ENCODE measurements at regions not wholly inside any gene's neighbourhood (a gene's known extent, or its start where the extent isn't known, plus 50 kb on each side); places are given as distances from the start of the nearest gene placed in this dataset.
"Not testable (repeated sequence)": the region's sequence is repeated elsewhere in the genome, so short reads cannot be mapped to it uniquely, and the experiment has no call there.

GRCh38 chr6:134434019-134434942, 116.4 kb upstream of the SGK1 start:
- no peak for DNase-seq (ENCODE audit: low read depth)
- in situ Hi-C loops (cut with HindIII; ENCODE audit: low sequenced_read_pairs), result no loop called here
- H3K4me3 ChIP-seq (ENCODE audit: low read depth, low read length), result no peak overlapping the region
- no peak for TF ChIP-seq CTCF (IDR thresholded peaks at IDR 0.05; ENCODE audit: low read depth, low read length, missing control alignments)

- in situ Hi-C loops (cut with HindIII; ENCODE audit: low sequenced_read_pairs), result no loop called here
- H3K4me3 ChIP-seq (ENCODE audit: low read depth, low read length), result no peak overlapping the region
- no peak for DNase-seq (ENCODE audit: low read depth)
- TF ChIP-seq CTCF (IDR thresholded peaks at IDR 0.05; ENCODE audit: low read depth, low read length, missing control alignments), result no peak
Measured at GRCh38 chr6:134432036-134432435, 114.1 kb upstream of the SGK1 start.

GRCh38 chr6:134431421-134431859, 113.5 kb upstream of the SGK1 start:
- no peak for DNase-seq (ENCODE audit: low read depth)
- in situ Hi-C loops (cut with HindIII; ENCODE audit: low sequenced_read_pairs), result no loop called here

GRCh38 chr6:134429861-134430380, 112.0 kb upstream of the SGK1 start:
- in situ Hi-C loops (cut with HindIII; ENCODE audit: low sequenced_read_pairs), result no loop called here
- no peak for DNase-seq (ENCODE audit: low read depth)
- no peak for TF ChIP-seq CTCF (IDR thresholded peaks at IDR 0.05; ENCODE audit: low read depth, low read length, missing control alignments)
- no peak overlapping the region for H3K4me3 ChIP-seq (ENCODE audit: low read depth, low read length)

More at GRCh38 chr6:134431421-134431859, 113.5 kb upstream of the SGK1 start:
- no peak for TF ChIP-seq CTCF (IDR thresholded peaks at IDR 0.05; ENCODE audit: low read depth, low read length, missing control alignments)
- H3K4me3 ChIP-seq (ENCODE audit: low read depth, low read length), result no peak overlapping the region

GRCh38 chr6:134427721-134428120, 109.8 kb upstream of the SGK1 start:
- DNase-seq (ENCODE audit: low read depth), result no peak
- no peak for TF ChIP-seq CTCF (IDR thresholded peaks at IDR 0.05; ENCODE audit: low read depth, low read length, missing control alignments)
- in situ Hi-C loops (cut with HindIII; ENCODE audit: low sequenced_read_pairs), result no loop called here
- H3K4me3 ChIP-seq (ENCODE audit: low read depth, low read length), result no peak overlapping the region

GRCh38 chr6:134426623-134427022, 108.7 kb upstream of the SGK1 start:
- H3K4me3 ChIP-seq (ENCODE audit: low read depth, low read length), result no peak overlapping the region
- TF ChIP-seq CTCF (IDR thresholded peaks at IDR 0.05; ENCODE audit: low read depth, low read length, missing control alignments), result no peak
- in situ Hi-C loops (cut with HindIII; ENCODE audit: low sequenced_read_pairs), result no loop called here
- DNase-seq (ENCODE audit: low read depth), result no peak

- in situ Hi-C loops (cut with HindIII; ENCODE audit: low sequenced_read_pairs); H3K4me3 ChIP-seq (ENCODE audit: low read depth, low read length); DNase-seq (ENCODE audit: low read depth): not testable (repeated sequence)
Measured at GRCh38 chr6:134425917-134426316, 108.0 kb upstream of the SGK1 start.
